Progenitor cell of endocrine pancreas (in vitro differentiated cells): ENCODE measurements at regions not wholly inside any gene's neighbourhood (a gene's known extent, or its start where the extent isn't known, plus 50 kb on each side); places are given as distances from the start of the nearest gene placed in this dataset.

ENCODE experiments used
- DNase-seq: peaks from one replicate; pipeline ENCODE4 v3.0.0; 2021; ENCODE audit warnings: low spot score; ENCODE audit not compliant: unreplicated experiment
- H3K27ac Mint-ChIP-seq: 2 replicates; pipeline ENCODE4 v1.8.0; 2021; ENCODE audit warnings: mild to moderate bottlenecking, moderate library complexity, mixed read lengths
- H3K27me3 Mint-ChIP-seq: 2 replicates; pipeline ENCODE4 v1.8.0; 2021; ENCODE audit warnings: mixed read lengths
- H3K36me3 Mint-ChIP-seq: 2 replicates; pipeline ENCODE4 v1.8.0; 2022; ENCODE audit warnings: mixed read lengths; ENCODE audit not compliant: insufficient read depth
- H3K4me1 Mint-ChIP-seq: 2 replicates; pipeline ENCODE4 v1.8.0; 2021; ENCODE audit warnings: low read depth, mixed read lengths
- H3K4me3 Mint-ChIP-seq: 2 replicates; pipeline ENCODE4 v1.8.0; 2021; ENCODE audit warnings: low read depth, mild to moderate bottlenecking, moderate library complexity, mixed read lengths
- H3K9me3 Mint-ChIP-seq: 2 replicates; pipeline ENCODE4 v1.8.0; 2021; ENCODE audit warnings: low read depth, mixed read lengths
- TF ChIP-seq, protein P1 (sequence below): fragments of 200-600 bp; sonication (generic); IDR thresholded peaks from one replicate; pipeline ENCODE4 v1.5.0; 2021; ENCODE audit warnings: antibody characterized with exemption, mild to moderate bottlenecking; ENCODE audit not compliant: unreplicated experiment

DNA sequence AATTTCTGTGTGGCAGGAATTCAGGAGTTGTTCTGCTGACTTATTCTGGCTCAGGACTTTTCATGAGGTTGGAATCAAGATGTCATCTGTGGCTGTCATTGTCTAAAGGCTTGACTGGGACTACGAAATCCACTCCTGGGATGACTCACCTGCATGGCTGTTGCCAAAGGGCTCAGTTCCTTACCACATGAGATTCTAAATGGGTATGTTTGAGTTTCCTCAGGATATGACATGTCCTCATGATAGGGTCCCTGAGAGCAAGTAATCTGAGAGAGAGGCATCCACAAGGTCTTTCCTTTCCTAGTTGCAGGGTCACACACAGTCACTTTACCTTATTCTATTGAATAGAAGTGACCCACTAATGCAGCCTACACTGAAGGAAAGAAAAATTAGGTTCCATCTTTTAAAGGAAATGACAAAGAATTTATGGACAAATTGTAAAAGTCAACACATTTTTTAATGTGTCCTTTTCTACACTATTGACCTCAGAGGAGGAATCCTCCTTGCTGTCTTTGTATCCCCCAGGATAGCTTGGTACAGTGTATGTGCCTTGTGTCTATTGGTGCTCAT is 1025.0 kb upstream of the GJE1 start:
- TF ChIP-seq, protein P1, sequence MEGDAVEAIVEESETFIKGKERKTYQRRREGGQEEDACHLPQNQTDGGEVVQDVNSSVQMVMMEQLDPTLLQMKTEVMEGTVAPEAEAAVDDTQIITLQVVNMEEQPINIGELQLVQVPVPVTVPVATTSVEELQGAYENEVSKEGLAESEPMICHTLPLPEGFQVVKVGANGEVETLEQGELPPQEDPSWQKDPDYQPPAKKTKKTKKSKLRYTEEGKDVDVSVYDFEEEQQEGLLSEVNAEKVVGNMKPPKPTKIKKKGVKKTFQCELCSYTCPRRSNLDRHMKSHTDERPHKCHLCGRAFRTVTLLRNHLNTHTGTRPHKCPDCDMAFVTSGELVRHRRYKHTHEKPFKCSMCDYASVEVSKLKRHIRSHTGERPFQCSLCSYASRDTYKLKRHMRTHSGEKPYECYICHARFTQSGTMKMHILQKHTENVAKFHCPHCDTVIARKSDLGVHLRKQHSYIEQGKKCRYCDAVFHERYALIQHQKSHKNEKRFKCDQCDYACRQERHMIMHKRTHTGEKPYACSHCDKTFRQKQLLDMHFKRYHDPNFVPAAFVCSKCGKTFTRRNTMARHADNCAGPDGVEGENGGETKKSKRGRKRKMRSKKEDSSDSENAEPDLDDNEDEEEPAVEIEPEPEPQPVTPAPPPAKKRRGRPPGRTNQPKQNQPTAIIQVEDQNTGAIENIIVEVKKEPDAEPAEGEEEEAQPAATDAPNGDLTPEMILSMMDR = no peak
- H3K4me3 Mint-ChIP-seq = no peak overlapping the region
- no peaks in the 10 kb centered on the region for H3K9me3 Mint-ChIP-seq
- peaks cover 2% of the 10 kb centered on the region for H3K4me1 Mint-ChIP-seq
- H3K27ac Mint-ChIP-seq = no peak overlapping the region
- DNase-seq = no peak
- no peaks in the 10 kb centered on the region for H3K36me3 Mint-ChIP-seq
- no peaks in the 10 kb centered on the region for H3K27me3 Mint-ChIP-seq

DNA sequence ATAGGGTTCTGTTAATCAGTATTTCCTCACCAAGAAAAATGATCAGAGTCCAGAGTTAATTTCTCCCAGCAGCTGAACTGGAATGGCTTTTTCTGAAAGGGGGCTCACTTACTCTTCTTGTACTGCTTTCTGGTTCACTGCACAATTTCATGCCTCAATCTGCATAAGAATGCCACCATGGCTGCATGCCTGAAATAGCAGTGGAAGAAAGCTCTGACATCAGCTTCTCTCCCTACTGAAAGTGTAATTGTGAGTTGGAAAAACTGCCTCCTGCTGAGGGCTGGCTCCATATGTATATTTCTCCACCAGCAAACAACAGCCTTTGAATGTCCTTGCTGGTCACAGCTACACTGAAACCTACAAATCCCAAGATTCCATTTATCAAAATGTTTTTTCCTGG is 1027.2 kb upstream of the GJE1 start:
- H3K27me3 Mint-ChIP-seq = no peaks in the 10 kb centered on the region
- H3K9me3 Mint-ChIP-seq = no peaks in the 10 kb centered on the region
- H3K4me3 Mint-ChIP-seq = no peak overlapping the region
- TF ChIP-seq, protein P1 = no peak
- no peaks in the 10 kb centered on the region for H3K36me3 Mint-ChIP-seq
- no peak for DNase-seq
- H3K4me1 Mint-ChIP-seq = peaks cover 2% of the 10 kb centered on the region
- H3K27ac Mint-ChIP-seq = no peak overlapping the region

DNA sequence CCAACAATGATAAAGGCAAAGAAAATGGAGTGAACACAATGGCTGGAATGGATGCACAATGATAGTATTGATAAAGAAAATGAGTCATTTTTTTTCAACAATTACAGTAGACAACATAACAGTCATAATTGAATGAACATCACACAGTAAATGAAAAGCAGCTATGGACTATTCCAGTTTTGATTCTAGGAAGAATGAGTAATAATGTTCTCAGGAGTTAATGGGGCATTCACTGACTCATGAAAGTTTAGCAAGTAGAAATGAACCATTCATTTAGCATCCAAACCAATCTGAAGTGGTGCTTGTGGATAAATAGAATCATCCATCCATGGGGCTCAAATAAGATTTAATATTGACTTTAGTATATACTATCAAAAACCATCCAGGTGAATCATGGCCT is 1029.5 kb upstream of the GJE1 start:
- Mint-ChIP-seq H3K4me3 (no peak overlapping the region), H3K36me3 (no peaks in the 10 kb centered on the region), H3K27me3 (no peaks in the 10 kb centered on the region), H3K27ac (no peak overlapping the region), H3K4me1 (peaks cover 2% of the 10 kb centered on the region), H3K9me3 (no peaks in the 10 kb centered on the region)
- DNase-seq = no peak
- TF ChIP-seq, protein P1 = no peak

DNA sequence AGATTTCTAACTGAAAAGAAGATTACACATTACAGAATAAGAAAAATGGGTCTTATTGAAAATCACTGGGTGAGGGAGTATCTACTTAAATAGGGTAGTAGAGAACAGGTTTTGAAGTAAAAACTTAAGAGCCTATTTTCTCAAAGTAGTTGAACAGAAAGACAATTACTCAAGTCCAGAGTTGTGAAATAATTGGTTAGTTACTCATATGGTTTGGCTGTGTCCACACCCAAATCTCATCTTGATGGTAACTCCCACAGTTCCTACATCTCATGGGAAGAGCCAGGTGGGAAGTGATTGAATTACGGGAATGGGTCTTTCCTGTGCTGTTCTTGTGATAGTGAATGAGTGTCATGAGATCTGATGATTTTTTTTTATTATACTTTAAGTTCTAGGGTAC is 1035.3 kb upstream of the GJE1 start:
- TF ChIP-seq, protein P1 = no peak
- no peak overlapping the region for H3K4me3 Mint-ChIP-seq
- no peaks in the 10 kb centered on the region for H3K4me1 Mint-ChIP-seq
- DNase-seq = no peak
- H3K36me3 Mint-ChIP-seq = no peaks in the 10 kb centered on the region
- H3K9me3 Mint-ChIP-seq = no peaks in the 10 kb centered on the region
- H3K27ac Mint-ChIP-seq = no peak overlapping the region
- no peaks in the 10 kb centered on the region for H3K27me3 Mint-ChIP-seq

DNA sequence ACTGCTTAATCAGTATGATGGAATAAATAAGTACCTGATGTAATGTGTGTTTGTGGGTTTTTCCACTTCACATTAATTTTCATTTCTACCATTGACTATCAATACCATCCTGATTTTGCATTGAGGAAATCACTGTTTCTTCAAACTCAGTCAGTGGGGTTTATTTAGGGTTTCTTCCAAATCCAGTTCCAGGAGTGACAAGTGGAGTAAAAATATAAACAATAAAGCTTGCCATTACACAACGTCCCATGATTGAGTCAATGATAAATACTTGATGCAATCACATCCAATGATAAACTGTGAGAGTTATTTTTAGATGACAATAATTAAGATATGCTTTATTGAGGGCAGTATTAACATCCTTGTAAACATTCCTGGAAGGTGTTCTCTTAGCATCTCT is 1037.4 kb upstream of the GJE1 start:
- H3K27ac Mint-ChIP-seq = no peak overlapping the region
- DNase-seq = no peak
- no peaks in the 10 kb centered on the region for H3K4me1 Mint-ChIP-seq
- H3K9me3 Mint-ChIP-seq = no peaks in the 10 kb centered on the region
- TF ChIP-seq, protein P1 = no peak
- H3K36me3 Mint-ChIP-seq = no peaks in the 10 kb centered on the region
- no peaks in the 10 kb centered on the region for H3K27me3 Mint-ChIP-seq
- no peak overlapping the region for H3K4me3 Mint-ChIP-seq
